ENCODE measurements at regions not wholly inside any gene's neighbourhood (a gene's known extent, or its start where the extent isn't known, plus 50 kb on each side); places are given as distances from the start of the nearest gene placed in this dataset.

- no peak for DNase-seq (ENCODE audit: low read depth)
Measured at GRCh38 chr15:69659454-69660050, 206.9 kb downstream of the RPLP1 start.

- no peak for DNase-seq (ENCODE audit: low read depth)
Measured at GRCh38 chr15:69660114-69660513, 207.5 kb downstream of the RPLP1 start.

- no peak for DNase-seq (ENCODE audit: low read depth)
Measured at GRCh38 chr15:69660658-69661405, 208.2 kb downstream of the RPLP1 start.

- no peak for DNase-seq (ENCODE audit: low read depth)
Measured at GRCh38 chr15:69661446-69661845, 208.8 kb downstream of the RPLP1 start.

GRCh38 chr15:69661871-69662644, 209.4 kb downstream of the RPLP1 start:
- DNase-seq (ENCODE audit: low read depth), result no peak

- no peak for DNase-seq (ENCODE audit: low read depth)
Measured at GRCh38 chr15:69662645-69663000, 210.0 kb downstream of the RPLP1 start.

- DNase-seq (ENCODE audit: low read depth), result no peak
Measured at GRCh38 chr15:69663441-69663840, 210.8 kb downstream of the RPLP1 start.

- no peak for DNase-seq (ENCODE audit: low read depth)
Measured at GRCh38 chr15:69663982-69664381, 211.4 kb downstream of the RPLP1 start.

GRCh38 chr15:69664572-69665571, 212.3 kb downstream of the RPLP1 start:
- no peak for DNase-seq (ENCODE audit: low read depth)

- DNase-seq (ENCODE audit: low read depth), result no peak
Measured at GRCh38 chr15:69665641-69666111, 213.1 kb downstream of the RPLP1 start.

- DNase-seq (ENCODE audit: low read depth), result no peak
Measured at GRCh38 chr15:69666441-69666882, 213.8 kb downstream of the RPLP1 start.

- no peak for DNase-seq (ENCODE audit: low read depth)
Measured at GRCh38 chr15:69666921-69667811, 214.5 kb downstream of the RPLP1 start.

- no peak for DNase-seq (ENCODE audit: low read depth)
Measured at GRCh38 chr15:69668039-69668705, 215.6 kb downstream of the RPLP1 start.

- no peak for DNase-seq (ENCODE audit: low read depth)
Measured at GRCh38 chr15:69668963-69669362, 216.3 kb downstream of the RPLP1 start.

GRCh38 chr15:69669446-69669845, 216.8 kb downstream of the RPLP1 start:
- DNase-seq (ENCODE audit: low read depth), result no peak

GRCh38 chr15:69673291-69673881, 220.8 kb downstream of the RPLP1 start:
- DNase-seq (ENCODE audit: low read depth), result no peak

- DNase-seq (ENCODE audit: low read depth), result no peak
Measured at GRCh38 chr15:69675731-69676130, 223.1 kb downstream of the RPLP1 start.

GRCh38 chr15:69677403-69677802, 224.8 kb downstream of the RPLP1 start:
- no peak for DNase-seq (ENCODE audit: low read depth)

- DNase-seq (ENCODE audit: low read depth), result no peak
Measured at GRCh38 chr15:69679623-69680228, 227.1 kb downstream of the RPLP1 start.
